ENCODE measurements at regions not wholly inside any gene's neighbourhood (a gene's known extent, or its start where the extent isn't known, plus 50 kb on each side); places are given as distances from the start of the nearest gene placed in this dataset.
"Not testable (repeated sequence)": the region's sequence is repeated elsewhere in the genome, so short reads cannot be mapped to it uniquely, and the experiment has no call there.

- H3K4me3 Mint-ChIP-seq, result no peak overlapping the region
- DNase-seq, result no peak
- H3K9me3 Mint-ChIP-seq, result peaks cover 4 to 5% of the 10 kb centered on the region in 2 donors
- ATAC-seq (replicated peaks in 1 of 2), result no peak
- H3K27ac Mint-ChIP-seq, result no peak overlapping the region
- H3K36me3 Mint-ChIP-seq (ENCODE audit: insufficient read depth in 2 of 2), result no peaks in the 10 kb centered on the region
- H3K4me1 Mint-ChIP-seq (ENCODE audit: low read depth), result no peaks in the 10 kb centered on the region
- peaks cover 17% of the 10 kb centered on the region for H3K27me3 Mint-ChIP-seq (ENCODE audit: low read depth)
Measured at GRCh38 chr12:113546916-113547863, 75.5 kb upstream of the LHX5 start.

DNA sequence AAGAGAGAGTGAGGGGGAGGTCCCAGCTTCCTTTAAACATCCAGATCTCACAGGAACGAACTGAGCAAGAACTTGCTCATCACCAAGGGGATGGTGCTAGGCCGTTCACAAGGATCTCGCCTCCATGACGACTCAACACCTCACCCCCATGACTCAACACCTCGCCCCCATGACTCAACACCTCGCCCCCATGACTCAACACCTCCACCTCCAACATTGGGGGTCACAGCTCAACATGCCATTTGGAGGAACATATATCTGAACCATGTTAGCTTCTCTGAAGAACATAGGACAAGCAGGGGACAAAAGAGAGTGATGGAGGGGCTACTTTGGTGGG, 66.0 kb upstream of the LHX5 start:
- Mint-ChIP-seq H3K36me3 (ENCODE audit: insufficient read depth in 2 of 2) (peaks cover 3 to 6% of the 10 kb centered on the region in 2 donors), H3K4me1 (ENCODE audit: low read depth) (peaks cover 5% of the 10 kb centered on the region), H3K9me3 (peaks cover 12% of the 10 kb centered on the region in 2 donors), H3K4me3 (no peak overlapping the region), H3K27ac (no peak overlapping the region), H3K27me3 (ENCODE audit: low read depth) (peaks cover 7% of the 10 kb centered on the region)
- ATAC-seq (replicated peaks in 1 of 2) (no peak), DNase-seq (no peak)

DNA sequence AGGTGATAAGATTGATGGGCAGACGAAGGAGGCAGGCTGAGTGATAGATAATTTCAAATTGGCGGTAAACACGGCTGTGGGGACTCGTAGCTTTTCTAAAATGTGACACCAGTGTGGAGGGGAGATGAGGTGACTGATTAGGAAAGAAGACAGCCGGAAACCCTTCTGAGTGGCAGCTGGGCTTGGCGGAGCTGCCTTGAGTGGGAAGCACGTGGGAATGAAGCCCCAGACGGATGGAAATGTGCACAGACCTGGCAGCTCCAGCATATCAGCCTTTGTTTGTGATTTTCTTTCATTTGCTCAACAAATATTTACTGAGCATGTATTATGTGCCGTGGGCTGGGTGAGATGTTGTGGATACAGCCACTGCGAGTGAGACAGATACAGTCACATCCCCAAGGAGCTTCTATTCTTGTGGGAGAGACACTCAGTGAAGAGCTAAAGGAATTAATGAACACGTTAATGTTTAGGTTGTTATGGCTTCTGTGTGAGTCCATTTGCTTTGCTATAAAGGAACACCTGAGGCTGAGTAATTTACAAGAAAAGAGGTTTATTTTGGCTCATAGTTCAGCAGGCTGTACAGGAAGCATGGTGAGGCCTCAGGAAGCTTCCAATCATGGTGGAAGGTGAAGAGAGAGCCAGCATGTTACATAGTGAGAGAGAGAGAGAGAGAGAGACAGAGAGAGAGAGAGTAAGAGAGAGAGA, 65.5 kb upstream of the LHX5 start:
- Mint-ChIP-seq H3K36me3 (ENCODE audit: insufficient read depth in 2 of 2) (peaks cover 3 to 6% of the 10 kb centered on the region in 2 donors), H3K4me1 (ENCODE audit: low read depth) (peaks cover 5% of the 10 kb centered on the region), H3K27ac (no peak overlapping the region), H3K4me3 (no peak overlapping the region), H3K27me3 (ENCODE audit: low read depth) (peaks cover 7% of the 10 kb centered on the region), H3K9me3 (peaks cover 12% of the 10 kb centered on the region in 2 donors)
- DNase-seq (no peak), ATAC-seq (replicated peaks in 1 of 2) (no peak)

DNA sequence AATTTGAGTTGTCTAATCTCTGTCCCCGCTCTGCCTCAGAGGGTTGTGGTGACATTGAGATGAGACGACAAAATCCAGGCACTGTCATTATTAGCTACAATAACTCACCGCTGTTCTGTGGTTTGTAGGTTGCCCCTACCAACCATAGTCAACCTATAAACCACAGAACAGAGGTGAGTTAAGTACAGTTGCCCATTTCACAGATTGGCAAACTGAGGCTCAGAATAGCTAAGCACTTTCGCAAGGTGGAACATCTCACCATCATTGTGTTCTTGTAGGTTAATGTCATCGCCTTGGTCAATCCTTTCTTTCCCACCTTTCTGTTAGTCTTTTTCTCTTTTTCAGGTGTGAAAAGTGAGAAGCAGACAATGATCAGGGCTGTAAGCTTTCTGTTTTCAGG, 63.4 kb upstream of the LHX5 start:
- no peak overlapping the region for H3K27ac Mint-ChIP-seq
- peaks cover 5% of the 10 kb centered on the region for H3K4me1 Mint-ChIP-seq (ENCODE audit: low read depth)
- H3K4me3 Mint-ChIP-seq, result no peak overlapping the region
- ATAC-seq (replicated peaks in 1 of 2), result no peak
- peaks cover 3 to 6% of the 10 kb centered on the region in 2 donors for H3K36me3 Mint-ChIP-seq (ENCODE audit: insufficient read depth in 2 of 2)
- H3K27me3 Mint-ChIP-seq (ENCODE audit: low read depth), result peaks cover 7% of the 10 kb centered on the region
- no peak for DNase-seq
- peaks cover 12 to 13% of the 10 kb centered on the region in 2 donors for H3K9me3 Mint-ChIP-seq

DNA sequence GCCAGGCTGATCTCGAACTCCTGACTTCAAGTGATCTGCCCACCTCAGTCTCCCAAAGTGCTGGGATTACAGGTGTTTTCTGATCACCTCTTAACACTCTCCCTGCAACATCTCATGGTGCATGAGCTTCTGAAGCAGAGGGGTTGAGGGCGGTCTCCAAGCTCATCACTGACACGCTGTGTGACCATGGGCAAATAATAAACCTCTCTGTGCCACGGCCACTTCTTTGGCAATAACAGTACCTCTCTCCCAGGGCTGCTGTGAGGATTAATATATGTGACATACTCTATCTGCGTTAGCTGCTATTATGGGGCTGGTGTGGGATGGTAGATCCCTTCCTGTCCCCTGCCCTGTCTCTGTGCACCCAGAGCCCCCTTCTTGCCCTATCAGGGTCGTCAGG, 62.9 kb upstream of the LHX5 start:
- DNase-seq, result no peak
- ATAC-seq (replicated peaks in 1 of 2), result no peak
- Mint-ChIP-seq H3K27ac (no peak overlapping the region), H3K9me3 (peaks cover 12 to 13% of the 10 kb centered on the region in 2 donors), H3K4me1 (ENCODE audit: low read depth) (peaks cover 5% of the 10 kb centered on the region), H3K36me3 (ENCODE audit: insufficient read depth in 2 of 2) (peaks cover 3 to 6% of the 10 kb centered on the region in 2 donors), H3K27me3 (ENCODE audit: low read depth) (peaks cover 7% of the 10 kb centered on the region), H3K4me3 (no peak overlapping the region)

- H3K27ac Mint-ChIP-seq, result no peak overlapping the region
- no peak overlapping the region for H3K4me3 Mint-ChIP-seq
- peaks cover 5% of the 10 kb centered on the region for H3K4me1 Mint-ChIP-seq (ENCODE audit: low read depth)
- ATAC-seq (replicated peaks in 1 of 2), result no peak
- peaks cover 3 to 6% of the 10 kb centered on the region in 2 donors for H3K36me3 Mint-ChIP-seq (ENCODE audit: insufficient read depth in 2 of 2)
- DNase-seq, result no peak
- peaks cover 7% of the 10 kb centered on the region for H3K27me3 Mint-ChIP-seq (ENCODE audit: low read depth)
- H3K9me3 Mint-ChIP-seq, result peaks cover 12 to 13% of the 10 kb centered on the region in 2 donors
Measured at GRCh38 chr12:113533842-113534375, 62.2 kb upstream of the LHX5 start.

DNA sequence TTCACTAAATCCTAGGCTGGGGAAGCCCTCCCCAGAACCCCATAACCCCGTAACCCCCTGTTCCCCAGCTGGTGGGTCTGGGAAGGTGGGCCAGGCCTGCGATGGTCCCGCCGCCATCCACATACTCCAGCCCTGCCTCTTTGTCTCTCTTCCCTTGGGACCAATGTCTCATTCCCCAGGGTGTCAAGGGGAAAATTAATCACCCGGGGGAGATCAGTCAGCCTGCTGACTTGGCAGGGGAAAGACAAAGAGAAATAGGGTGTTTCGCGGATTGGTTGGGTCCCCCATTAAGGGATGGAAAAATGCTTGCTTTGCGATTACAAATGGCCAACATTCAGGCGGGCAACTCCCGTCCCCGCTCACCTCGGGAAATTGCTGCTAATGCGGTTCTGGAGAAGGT, 60.6 kb upstream of the LHX5 start:
- H3K27ac Mint-ChIP-seq, result no peak overlapping the region

DNA sequence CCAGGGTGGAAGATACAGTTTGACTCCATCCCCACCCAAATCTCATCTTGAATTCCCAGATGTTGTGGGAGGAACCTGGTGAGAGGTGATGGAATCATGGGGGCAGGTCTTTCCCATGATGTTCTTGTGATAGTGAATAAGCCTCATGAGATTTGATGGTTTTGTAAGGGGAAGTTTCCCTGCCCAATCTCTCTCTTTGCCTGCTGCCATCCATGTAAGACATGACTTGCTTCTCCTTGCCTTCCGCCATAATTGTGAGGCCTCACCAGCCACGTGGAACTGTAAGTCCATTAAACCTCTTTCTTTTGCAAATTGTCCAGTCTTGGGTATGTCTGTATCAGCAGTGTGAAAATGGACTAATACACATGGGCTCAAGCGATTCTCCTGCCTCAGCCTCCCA, 59.4 kb upstream of the LHX5 start:
- H3K27me3 Mint-ChIP-seq (ENCODE audit: low read depth), result peaks cover 12% of the 10 kb centered on the region
- H3K36me3 Mint-ChIP-seq (ENCODE audit: insufficient read depth in 2 of 2); H3K4me3 Mint-ChIP-seq; H3K27ac Mint-ChIP-seq; H3K4me1 Mint-ChIP-seq (ENCODE audit: low read depth); DNase-seq; ATAC-seq (replicated peaks in 1 of 2); H3K9me3 Mint-ChIP-seq: not testable (repeated sequence)

More for the DNA sequence above, 60.6 kb upstream of the LHX5 start:
- ATAC-seq (replicated peaks in 1 of 2) (no peak), DNase-seq (no peak)
- Mint-ChIP-seq H3K4me3 (no peak overlapping the region), H3K9me3 (peaks cover 0 to 5% of the 10 kb centered on the region in 2 donors), H3K4me1 (ENCODE audit: low read depth) (peaks cover under 1% of the 10 kb centered on the region), H3K36me3 (ENCODE audit: insufficient read depth in 2 of 2) (no peaks in the 10 kb centered on the region), H3K27me3 (ENCODE audit: low read depth) (peaks cover 9% of the 10 kb centered on the region)

GRCh38 chr12:113528606-113529293, 57.1 kb upstream of the LHX5 start:
- no peak overlapping the region for H3K4me3 Mint-ChIP-seq

GRCh38 chr12:113525066-113525465, 53.4 kb upstream of the LHX5 start:
- Mint-ChIP-seq H3K4me1 (ENCODE audit: low read depth) (no peaks in the 10 kb centered on the region), H3K27ac (no peak overlapping the region), H3K36me3 (ENCODE audit: insufficient read depth in 2 of 2) (no peaks in the 10 kb centered on the region), H3K4me3 (no peak overlapping the region), H3K9me3 (peaks cover 0 to 2% of the 10 kb centered on the region in 2 donors), H3K27me3 (ENCODE audit: low read depth) (peaks cover 54% of the 10 kb centered on the region)
- ATAC-seq (replicated peaks in 1 of 2), result no peak
- no peak for DNase-seq

More at GRCh38 chr12:113528606-113529293, 57.1 kb upstream of the LHX5 start:
- no peaks in the 10 kb centered on the region for H3K4me1 Mint-ChIP-seq (ENCODE audit: low read depth)
- no peaks in the 10 kb centered on the region for H3K36me3 Mint-ChIP-seq (ENCODE audit: insufficient read depth in 2 of 2)
- ATAC-seq (replicated peaks in 1 of 2), result no peak
- no peak overlapping the region for H3K27ac Mint-ChIP-seq
- DNase-seq, result no peak
- peaks cover 22% of the 10 kb centered on the region for H3K27me3 Mint-ChIP-seq (ENCODE audit: low read depth)
- H3K9me3 Mint-ChIP-seq, result peaks cover 0 to 5% of the 10 kb centered on the region in 2 donors

DNA sequence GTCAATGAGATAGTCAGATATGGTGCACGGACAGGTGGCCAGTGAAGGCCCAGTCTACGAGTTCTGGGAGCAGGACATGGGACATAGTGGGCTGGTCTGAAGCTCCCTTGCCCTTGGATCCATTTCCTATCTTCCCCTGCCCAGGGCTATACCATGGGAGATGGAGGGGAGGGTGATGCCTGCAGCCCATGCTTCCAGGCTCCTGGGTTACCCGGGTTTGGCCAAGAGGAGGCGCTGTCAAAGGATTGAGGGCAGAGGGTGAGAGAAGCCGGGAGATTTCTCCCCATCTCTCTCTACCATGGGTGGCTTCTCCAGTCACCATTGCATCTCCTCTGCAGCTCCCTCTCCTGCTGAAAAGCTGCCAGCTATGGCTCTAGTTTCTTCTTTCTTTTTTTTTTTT, 52.8 kb upstream of the LHX5 start:
- ATAC-seq (replicated peaks in 1 of 2) (no peak), DNase-seq (no peak)
- H3K4me3 Mint-ChIP-seq, result no peak overlapping the region
- peaks cover 54% of the 10 kb centered on the region for H3K27me3 Mint-ChIP-seq (ENCODE audit: low read depth)
- H3K4me1 Mint-ChIP-seq (ENCODE audit: low read depth), result no peaks in the 10 kb centered on the region
- H3K36me3 Mint-ChIP-seq (ENCODE audit: insufficient read depth in 2 of 2), result no peaks in the 10 kb centered on the region
- H3K9me3 Mint-ChIP-seq, result peaks cover 0 to 2% of the 10 kb centered on the region in 2 donors
- no peak overlapping the region for H3K27ac Mint-ChIP-seq

GRCh38 chr12:113521708-113522107, 50.0 kb upstream of the LHX5 start:
- no peak overlapping the region for H3K4me3 Mint-ChIP-seq
- peaks cover 0 to 2% of the 10 kb centered on the region in 2 donors for H3K36me3 Mint-ChIP-seq (ENCODE audit: insufficient read depth in 2 of 2)
- no peaks in the 10 kb centered on the region for H3K4me1 Mint-ChIP-seq (ENCODE audit: low read depth)
- no peak overlapping the region for H3K27ac Mint-ChIP-seq
- ATAC-seq (replicated peaks in 1 of 2) (no peak), DNase-seq (no peak)
- no peaks in the 10 kb centered on the region for H3K9me3 Mint-ChIP-seq
- H3K27me3 Mint-ChIP-seq (ENCODE audit: low read depth), result peaks cover 66% of the 10 kb centered on the region
